WERI-Rb-1 (cell line): ENCODE measurements at regions not wholly inside any gene's neighbourhood (a gene's known extent, or its start where the extent isn't known, plus 50 kb on each side); places are given as distances from the start of the nearest gene placed in this dataset.

Experiments used
- DNase-seq: peaks from one replicate; pipeline ENCODE4 v3.0.0-alpha.2; 2020
- H3K27ac ChIP-seq: fragments of 250-450 bp; sonication (Bioruptor Pico); 2 replicates; pipeline ENCODE4 v1.5.1; 2020; ENCODE audit warnings: mild to moderate bottlenecking, moderate library complexity
- H3K27me3 ChIP-seq: fragments of 250-450 bp; sonication (Bioruptor Pico); 2 replicates; pipeline ENCODE4 v1.5.1; 2021; ENCODE audit warnings: mild to moderate bottlenecking, low read depth, moderate library complexity; ENCODE audit not compliant: insufficient read depth, severe bottlenecking
- H3K36me3 ChIP-seq: fragments of 250-450 bp; sonication (Bioruptor Pico); 2 replicates; pipeline ENCODE4 v1.5.1; 2020; ENCODE audit warnings: mild to moderate bottlenecking, moderate library complexity
- H3K4me3 ChIP-seq: 2 replicates; pipeline ENCODE4 v1.5.1; 2011; ENCODE audit warnings: low read depth, mild to moderate bottlenecking, control low read depth, low read length
- H3K9me3 ChIP-seq: fragments of 250-450 bp; sonication (Bioruptor Pico); 2 replicates; pipeline ENCODE4 v1.5.1; 2021; ENCODE audit warnings: mild to moderate bottlenecking, moderate library complexity; ENCODE audit not compliant: severe bottlenecking
- CTCF ChIP-seq: IDR thresholded peaks from 2 replicates; pipeline ENCODE4 v1.5.1; 2011; ENCODE audit warnings: low read depth, mild to moderate bottlenecking, control low read depth, inconsistent platforms, low read length

- Histone ChIP-seq H3K9me3 (peaks cover 2% of the 10 kb centered on the region), H3K36me3 (no peaks in the 10 kb centered on the region), H3K27ac (no peak overlapping the region), H3K27me3 (peaks cover 28% of the 10 kb centered on the region), H3K4me3 (no peak overlapping the region)
- no peak for TF ChIP-seq CTCF
- DNase-seq, result no peak
Measured at GRCh38 chr12:3962631-3963483, 89.7 kb upstream of the PARP11 start.

- Histone ChIP-seq H3K27me3 (peaks cover 38% of the 10 kb centered on the region), H3K36me3 (no peaks in the 10 kb centered on the region), H3K9me3 (peaks cover 2% of the 10 kb centered on the region), H3K27ac (no peak overlapping the region), H3K4me3 (no peak overlapping the region)
- no peak for TF ChIP-seq CTCF
- DNase-seq, result no peak
Measured at GRCh38 chr12:3961591-3961990, 88.4 kb upstream of the PARP11 start.

GRCh38 chr12:3959799-3960560 is 86.8 kb upstream of the PARP11 start:
- Histone ChIP-seq H3K27me3 (peaks cover 35% of the 10 kb centered on the region), H3K4me3 (no peak overlapping the region), H3K9me3 (peaks cover 2% of the 10 kb centered on the region), H3K36me3 (no peaks in the 10 kb centered on the region), H3K27ac (no peak overlapping the region)
- no peak for TF ChIP-seq CTCF
- DNase-seq, result no peak

GRCh38 chr12:3958534-3958933 is 85.3 kb upstream of the PARP11 start:
- DNase-seq, result no peak
- no peak for TF ChIP-seq CTCF
- peaks cover 28% of the 10 kb centered on the region for H3K27me3 ChIP-seq

GRCh38 chr12:3951380-3952135 is 78.4 kb upstream of the PARP11 start:
- no peak overlapping the region for H3K27ac ChIP-seq
- DNase-seq, result no peak

More at GRCh38 chr12:3958534-3958933, 85.3 kb upstream of the PARP11 start:
- Histone ChIP-seq H3K9me3 (peaks cover 2% of the 10 kb centered on the region), H3K36me3 (no peaks in the 10 kb centered on the region), H3K4me3 (no peak overlapping the region), H3K27ac (no peak overlapping the region)

More at GRCh38 chr12:3951380-3952135, 78.4 kb upstream of the PARP11 start:
- Histone ChIP-seq H3K9me3 (no peaks in the 10 kb centered on the region), H3K4me3 (no peak overlapping the region), H3K36me3 (no peaks in the 10 kb centered on the region), H3K27me3 (peaks cover 21% of the 10 kb centered on the region)
- no peak for TF ChIP-seq CTCF
